HepG2 (cell line): ENCODE measurements at regions not wholly inside any gene's neighbourhood (a gene's known extent, or its start where the extent isn't known, plus 50 kb on each side); places are given as distances from the start of the nearest gene placed in this dataset.

Experiments
- CBFB ChIP-seq: sonication (generic); formaldehyde crosslinking; IDR thresholded peaks from 2 replicates; pipeline ENCODE4 v1.4.0; 2020; ENCODE audit warnings: missing genetic modification reagents
- CREB1 ChIP-seq, 2 experiments: fragments of 450-650 bp in 1 of 2; IDR thresholded peaks; 2 replicates each; pipeline ENCODE4 v1.6.1; 2016 to 2017; ENCODE audit warnings: control low read depth in 1 of 2, mild to moderate bottlenecking in 1 of 2, missing compliant biosample characterization in 1 of 2, missing genetic modification characterization in 1 of 2
- NBN ChIP-seq: fragments of 450-650 bp; conservative IDR thresholded peaks from 2 replicates; pipeline ENCODE4 v1.6.1; 2017
- REST ChIP-seq, 2 experiments: IDR thresholded peaks; 2 replicates each; pipeline ENCODE4 v1.6.1; 2011 to 2012; ENCODE audit warnings: low read length in 2 of 2, borderline replicate concordance in 1 of 2, low read depth in 1 of 2, mild to moderate bottlenecking in 1 of 2, moderate library complexity in 1 of 2
- ZBTB26 ChIP-seq: IDR thresholded peaks from 2 replicates; pipeline ENCODE4 v1.6.1; 2016; ENCODE audit warnings: missing compliant biosample characterization, missing genetic modification reagents, borderline replicate concordance
- TF ChIP-seq, protein P1 (sequence below): sonication (generic); formaldehyde crosslinking; IDR thresholded peaks from 2 replicates; pipeline ENCODE4 v1.4.0; 2020; ENCODE audit warnings: mild to moderate bottlenecking, missing genetic modification reagents, borderline replicate concordance
- TF ChIP-seq, protein P2 (sequence below): sonication (generic); formaldehyde crosslinking; IDR thresholded peaks from 2 replicates; pipeline ENCODE4 v1.4.0; 2020; ENCODE audit warnings: mild to moderate bottlenecking, missing genetic modification reagents

- no peak for TF ChIP-seq REST (IDR thresholded peaks at IDR 0.05; ENCODE audit: borderline replicate concordance in 1 of 2, low read depth in 1 of 2, low read length in 2 of 2)
- no peak for TF ChIP-seq CBFB (CRISPR knock-in tag)
- no peak for TF ChIP-seq NBN
- no peak for TF ChIP-seq ZBTB26 (CRISPR knock-in tag)
- TF ChIP-seq, protein P1, sequence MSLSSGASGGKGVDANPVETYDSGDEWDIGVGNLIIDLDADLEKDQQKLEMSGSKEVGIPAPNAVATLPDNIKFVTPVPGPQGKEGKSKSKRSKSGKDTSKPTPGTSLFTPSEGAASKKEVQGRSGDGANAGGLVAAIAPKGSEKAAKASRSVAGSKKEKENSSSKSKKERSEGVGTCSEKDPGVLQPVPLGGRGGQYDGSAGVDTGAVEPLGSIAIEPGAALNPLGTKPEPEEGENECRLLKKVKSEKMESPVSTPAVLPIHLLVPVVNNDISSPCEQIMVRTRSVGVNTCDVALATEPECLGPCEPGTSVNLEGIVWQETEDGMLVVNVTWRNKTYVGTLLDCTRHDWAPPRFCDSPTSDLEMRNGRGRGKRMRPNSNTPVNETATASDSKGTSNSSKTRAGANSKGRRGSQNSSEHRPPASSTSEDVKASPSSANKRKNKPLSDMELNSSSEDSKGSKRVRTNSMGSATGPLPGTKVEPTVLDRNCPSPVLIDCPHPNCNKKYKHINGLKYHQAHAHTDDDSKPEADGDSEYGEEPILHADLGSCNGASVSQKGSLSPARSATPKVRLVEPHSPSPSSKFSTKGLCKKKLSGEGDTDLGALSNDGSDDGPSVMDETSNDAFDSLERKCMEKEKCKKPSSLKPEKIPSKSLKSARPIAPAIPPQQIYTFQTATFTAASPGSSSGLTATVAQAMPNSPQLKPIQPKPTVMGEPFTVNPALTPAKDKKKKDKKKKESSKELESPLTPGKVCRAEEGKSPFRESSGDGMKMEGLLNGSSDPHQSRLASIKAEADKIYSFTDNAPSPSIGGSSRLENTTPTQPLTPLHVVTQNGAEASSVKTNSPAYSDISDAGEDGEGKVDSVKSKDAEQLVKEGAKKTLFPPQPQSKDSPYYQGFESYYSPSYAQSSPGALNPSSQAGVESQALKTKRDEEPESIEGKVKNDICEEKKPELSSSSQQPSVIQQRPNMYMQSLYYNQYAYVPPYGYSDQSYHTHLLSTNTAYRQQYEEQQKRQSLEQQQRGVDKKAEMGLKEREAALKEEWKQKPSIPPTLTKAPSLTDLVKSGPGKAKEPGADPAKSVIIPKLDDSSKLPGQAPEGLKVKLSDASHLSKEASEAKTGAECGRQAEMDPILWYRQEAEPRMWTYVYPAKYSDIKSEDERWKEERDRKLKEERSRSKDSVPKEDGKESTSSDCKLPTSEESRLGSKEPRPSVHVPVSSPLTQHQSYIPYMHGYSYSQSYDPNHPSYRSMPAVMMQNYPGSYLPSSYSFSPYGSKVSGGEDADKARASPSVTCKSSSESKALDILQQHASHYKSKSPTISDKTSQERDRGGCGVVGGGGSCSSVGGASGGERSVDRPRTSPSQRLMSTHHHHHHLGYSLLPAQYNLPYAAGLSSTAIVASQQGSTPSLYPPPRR: no peak
- TF ChIP-seq CREB1 (IDR thresholded peaks at IDR 0.05): no peak
- no peak for TF ChIP-seq CREB1 (CRISPR knock-in tag; IDR thresholded peaks at IDR 0.05)
- TF ChIP-seq, protein P2, sequence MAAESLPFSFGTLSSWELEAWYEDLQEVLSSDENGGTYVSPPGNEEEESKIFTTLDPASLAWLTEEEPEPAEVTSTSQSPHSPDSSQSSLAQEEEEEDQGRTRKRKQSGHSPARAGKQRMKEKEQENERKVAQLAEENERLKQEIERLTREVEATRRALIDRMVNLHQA (CRISPR knock-in tag): no peak
These were observed 821.5 kb upstream of the IGFBP3 start (continued) for GRCh38 chr7:46742601-46743000.
